SW480 (cell line): ENCODE measurements at regions not wholly inside any gene's neighbourhood (a gene's known extent, or its start where the extent isn't known, plus 50 kb on each side); places are given as distances from the start of the nearest gene placed in this dataset.
"Not testable (repeated sequence)": the region's sequence is repeated elsewhere in the genome, so short reads cannot be mapped to it uniquely, and the experiment has no call there.

Experiments used
- DNase-seq: peaks from one replicate; pipeline ENCODE4 v3.0.0-alpha.2; 2016; ENCODE audit warnings: low spot score

DNA sequence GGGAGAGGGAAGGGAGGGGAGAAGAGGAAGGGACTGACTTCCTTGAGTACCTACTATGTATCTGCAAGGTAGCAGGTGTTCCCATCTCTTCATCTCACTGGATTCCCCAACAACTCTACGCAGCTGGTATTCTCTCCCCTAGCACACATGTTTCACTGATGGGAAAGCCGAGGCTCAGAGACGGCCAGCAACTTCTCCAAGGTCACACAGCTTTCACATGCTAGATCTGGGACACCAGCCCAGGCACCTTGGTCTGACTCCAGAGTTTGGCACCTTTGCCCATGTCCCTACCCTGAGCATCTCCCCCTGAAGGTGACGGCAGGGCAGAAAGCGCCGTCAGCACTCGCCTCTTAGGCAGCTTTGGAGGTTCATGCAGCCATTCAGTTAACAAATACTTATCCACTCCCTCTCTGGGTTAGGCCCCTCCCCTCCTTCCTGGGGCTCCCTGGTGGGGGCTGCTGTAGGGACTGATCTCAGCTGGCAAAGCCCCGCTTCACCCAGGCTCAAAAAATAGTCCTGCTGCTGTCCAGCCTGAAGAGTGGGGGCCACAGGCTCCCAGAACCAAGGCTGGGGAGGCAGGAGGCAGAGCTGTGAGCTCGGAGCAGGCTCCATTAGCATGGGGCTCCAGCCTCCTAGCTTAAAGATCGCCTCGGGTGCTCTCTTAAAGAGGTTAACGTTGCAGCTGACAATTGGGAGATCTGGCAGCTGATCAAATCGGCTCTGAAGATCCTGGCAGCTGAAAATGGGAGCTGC is 79.4 kb downstream of the IGLL1 start:
- no peak for DNase-seq

DNA sequence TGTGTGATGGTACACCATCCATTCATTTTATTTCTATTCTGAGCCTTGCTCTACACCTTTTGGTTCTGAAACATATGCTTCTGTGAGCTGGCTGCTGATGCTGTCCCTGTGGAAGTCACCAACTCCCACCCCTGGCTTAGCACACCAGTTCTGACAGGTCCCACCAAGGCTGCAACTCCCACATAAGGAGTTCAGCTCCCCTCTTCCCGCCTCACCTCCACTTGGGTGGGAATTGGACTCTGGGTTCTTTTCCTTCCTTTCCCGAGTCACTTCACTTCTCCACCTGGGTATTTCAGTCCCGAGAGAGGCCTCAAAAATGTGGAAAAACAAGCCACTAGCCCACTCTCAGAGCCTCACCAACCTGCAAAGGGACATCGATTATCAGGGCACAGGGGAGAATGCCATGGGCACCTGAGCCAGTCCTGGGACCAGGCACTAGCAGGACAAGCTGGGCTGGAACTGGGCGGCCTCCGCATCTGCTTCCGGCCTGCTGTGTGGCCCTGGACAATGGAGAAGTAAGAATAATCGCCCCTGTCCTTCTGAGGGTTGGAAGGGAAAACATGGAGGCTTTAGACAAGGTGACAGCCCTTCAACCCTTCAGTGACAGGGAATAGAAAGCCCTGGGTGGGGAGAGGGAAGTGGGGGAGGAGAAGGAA is 80.1 kb downstream of the IGLL1 start:
- DNase-seq, result no peak

DNA sequence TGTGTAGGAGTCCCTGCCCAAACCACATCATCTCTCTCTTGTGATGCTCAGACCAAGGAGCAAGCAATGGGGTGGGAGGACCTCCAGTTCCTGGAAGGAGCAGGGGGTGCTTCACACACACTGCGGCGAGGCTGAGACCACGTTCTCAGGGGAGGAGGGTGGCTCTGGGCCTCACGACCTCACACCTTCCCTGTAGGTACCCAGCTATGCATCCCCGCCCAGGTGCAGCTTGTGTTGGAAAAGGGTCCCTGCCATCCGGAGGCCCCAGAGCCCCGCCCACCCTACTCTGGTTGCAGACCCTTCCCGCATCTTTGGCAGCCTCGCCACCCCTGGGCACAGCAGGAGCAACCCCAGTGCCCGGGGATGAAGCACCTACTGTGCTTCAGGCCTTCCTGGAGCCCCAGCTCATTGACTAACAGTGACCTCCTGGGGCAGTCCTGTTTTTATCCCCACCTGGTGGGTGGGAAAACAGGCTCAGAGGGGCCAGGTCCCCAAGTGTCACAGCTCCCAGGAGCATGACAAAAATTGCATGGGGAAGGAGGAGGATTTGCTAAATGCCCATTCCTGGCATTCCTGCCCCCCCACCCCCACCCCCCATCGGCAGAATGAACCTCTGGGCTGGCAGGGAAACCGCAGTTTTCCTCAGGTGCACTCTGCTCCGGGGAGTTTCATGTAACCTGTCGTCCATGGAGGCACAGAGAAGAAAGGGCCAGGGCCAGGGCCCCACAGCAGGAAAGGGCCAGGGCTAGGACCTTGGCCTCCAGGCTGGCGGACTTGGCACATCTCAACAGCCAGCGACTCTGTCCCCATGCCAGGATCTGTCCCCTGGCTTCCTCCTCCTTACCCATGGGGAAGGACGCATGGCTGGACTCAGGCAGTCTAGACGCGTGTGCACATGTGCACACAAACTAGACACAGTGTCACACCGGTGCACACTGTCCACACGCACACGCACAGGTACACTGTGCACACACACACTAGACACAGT is 81.0 kb downstream of the IGLL1 start:
- DNase-seq, result no peak

DNA sequence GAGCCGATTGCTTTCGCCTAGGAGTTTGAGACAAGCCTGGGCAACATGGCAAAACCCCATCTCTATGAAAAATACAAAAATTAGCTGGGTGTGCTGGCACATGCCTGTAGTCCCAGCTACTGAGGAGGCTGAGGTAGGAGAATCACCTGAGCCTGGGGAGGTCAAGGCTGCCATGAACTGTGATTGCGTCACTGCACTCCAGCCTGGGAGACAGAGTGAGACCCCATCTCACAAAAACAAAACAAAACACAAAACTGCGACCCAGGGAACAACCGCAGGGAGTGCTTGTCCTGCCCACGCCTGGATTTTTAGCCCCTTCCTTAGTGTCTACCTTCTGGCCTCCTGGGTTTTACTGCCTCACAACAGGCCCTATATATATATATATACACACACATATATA is 82.2 kb downstream of the IGLL1 start:
- DNase-seq, result not testable (repeated sequence)

DNA sequence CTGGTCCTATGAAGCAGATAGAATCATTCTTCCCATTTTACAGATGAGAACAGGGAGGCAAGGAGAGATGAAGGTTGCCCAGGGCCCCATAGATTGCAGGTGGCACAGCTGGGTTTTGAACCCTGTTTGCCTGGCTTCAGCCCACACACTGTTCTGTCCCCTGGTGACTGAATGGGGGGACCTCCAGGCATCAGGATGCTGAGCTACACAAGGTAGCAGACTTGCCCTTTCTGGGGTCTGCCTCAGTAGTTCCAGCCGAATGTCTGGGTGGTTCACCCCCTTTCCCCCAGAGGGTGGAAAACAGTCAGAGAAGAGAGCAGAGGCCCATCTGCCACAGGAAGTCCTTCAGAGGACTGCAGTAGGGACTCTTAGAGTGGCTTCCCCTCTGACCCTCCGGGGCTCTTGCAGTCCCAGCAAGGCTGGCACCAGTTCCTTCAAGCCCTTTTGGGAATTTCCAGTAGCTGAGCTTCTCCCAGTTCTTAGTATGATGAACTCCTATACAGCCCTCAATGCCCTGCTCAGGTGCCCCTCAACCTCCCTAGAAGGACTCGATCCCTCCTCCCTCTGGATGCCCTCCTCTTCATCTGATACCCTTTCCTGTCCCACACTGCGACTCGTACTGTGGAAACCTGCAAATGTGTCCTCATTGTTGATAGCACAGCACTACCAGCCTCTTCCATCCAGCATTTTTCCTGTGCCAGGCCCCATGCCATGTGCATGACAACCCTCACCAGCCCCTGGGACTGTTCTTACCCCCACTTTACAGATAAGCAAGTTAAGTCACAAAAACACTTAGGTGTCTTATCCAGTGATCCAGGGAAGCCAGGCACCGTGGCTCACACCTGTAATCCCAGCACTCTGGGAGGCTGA is 82.8 kb downstream of the IGLL1 start:
- no peak for DNase-seq

DNA sequence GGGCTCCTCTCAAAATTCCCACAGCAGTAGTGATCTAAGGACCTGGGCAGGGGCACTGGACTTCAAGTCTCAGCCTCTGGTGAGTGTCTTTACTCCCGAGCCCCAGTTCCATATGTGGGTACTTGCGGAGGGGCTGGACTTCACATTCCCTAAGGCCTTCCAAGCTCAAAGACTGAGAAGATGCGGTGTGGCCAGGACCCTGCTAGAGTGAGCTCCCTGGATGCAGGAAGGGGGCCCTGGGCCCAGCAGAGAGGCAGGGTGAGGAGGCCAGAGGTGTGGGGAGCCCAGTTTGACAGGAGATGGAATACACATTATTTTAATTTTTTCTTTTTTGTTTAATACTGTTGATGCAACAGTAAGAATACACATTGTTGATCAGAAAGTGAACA is 83.7 kb downstream of the IGLL1 start:
- DNase-seq, result no peak

DNA sequence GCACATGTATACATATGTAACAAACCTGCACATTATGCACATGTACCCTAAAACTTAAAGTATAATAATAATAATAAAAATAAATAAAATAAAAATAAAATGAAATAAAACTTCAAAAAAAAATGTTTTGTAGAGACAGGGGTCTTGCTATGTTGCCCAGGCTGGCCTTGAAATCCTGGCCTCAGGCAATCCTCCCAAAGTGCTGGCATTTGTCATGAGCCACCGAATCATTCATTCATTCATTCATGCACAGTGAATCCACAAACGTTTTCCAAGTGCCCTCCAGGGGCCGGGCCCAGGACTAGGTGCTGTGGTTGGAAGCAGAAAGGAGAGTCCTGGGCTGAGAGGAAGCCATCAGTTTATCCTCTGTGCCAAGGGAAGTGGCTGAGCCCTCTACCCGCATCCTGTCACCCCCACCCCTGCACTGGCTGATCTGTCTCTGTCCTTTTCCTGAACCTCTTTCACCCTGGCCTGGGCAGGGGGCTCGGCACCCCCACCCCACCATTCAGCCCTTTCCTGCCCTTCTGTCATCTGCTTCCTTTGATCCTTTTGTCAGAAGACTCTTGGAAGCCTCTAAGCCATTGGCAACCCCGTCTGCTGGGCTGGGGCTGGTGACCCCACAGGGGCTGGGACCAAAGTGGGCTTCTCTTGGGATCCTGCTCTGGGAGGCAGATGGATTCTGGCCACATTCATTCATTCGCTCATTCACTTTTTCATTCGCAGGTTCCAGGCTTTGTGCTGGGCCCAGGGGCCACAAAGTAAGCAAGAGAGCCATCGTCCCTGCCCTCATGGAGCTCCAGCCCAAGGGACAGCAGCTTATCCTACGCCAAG is 84.3 kb downstream of the IGLL1 start:
- no peak for DNase-seq

DNA sequence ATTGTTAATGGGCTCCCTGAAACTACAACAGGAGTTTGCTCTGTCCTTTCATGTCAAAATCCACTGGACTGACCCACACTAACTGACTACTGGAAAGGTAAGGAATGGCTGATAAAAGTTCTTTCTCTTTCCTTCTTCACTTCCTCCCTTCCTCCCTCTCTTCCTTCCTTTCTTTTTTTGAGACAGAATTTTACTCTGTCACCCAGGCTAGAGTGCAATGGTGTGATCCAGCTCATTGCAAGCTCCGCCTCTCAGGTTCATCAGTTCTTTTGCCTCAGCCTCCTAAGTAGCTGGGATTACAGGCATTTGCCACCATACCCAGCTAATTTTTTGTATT is 85.2 kb downstream of the IGLL1 start:
- no peak for DNase-seq

DNA sequence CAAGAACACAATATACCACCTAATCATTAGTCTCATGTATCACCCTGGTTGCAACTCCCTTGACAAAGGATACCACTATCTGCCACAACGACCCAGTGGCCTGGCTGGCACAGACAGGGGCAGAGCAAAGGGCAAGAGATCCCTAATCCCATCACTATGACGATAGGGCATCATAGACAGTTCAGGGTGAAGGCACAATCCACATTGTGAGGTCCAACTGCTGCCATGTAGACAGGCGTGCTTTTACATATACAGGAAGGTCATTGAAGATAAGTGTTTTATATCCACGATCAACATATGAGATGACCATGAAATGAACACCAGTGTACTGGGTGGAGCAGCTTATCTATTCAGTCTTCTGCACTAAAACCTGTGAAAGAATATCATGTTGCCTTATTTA is 94.6 kb downstream of the IGLL1 start:
- DNase-seq, result no peak

DNA sequence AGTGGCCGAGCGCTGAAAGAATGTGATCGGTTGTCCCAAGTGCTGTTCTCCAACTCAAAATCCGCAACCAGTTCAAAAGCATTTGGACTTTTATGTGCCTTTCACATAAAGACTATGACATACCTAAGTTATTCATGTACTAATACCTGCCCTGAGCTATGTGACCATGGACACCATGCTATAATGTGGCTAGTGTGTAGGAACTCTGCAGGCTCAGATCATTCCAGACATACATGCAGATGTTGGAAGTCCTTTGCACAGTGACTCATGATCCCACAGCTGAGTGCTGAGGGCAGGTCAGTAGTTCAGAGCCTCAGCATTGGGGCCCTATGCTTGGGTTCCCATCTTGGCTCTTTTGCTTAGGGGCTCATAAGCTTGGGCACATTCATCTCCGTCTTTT is 95.4 kb downstream of the IGLL1 start:
- DNase-seq, result no peak

DNA sequence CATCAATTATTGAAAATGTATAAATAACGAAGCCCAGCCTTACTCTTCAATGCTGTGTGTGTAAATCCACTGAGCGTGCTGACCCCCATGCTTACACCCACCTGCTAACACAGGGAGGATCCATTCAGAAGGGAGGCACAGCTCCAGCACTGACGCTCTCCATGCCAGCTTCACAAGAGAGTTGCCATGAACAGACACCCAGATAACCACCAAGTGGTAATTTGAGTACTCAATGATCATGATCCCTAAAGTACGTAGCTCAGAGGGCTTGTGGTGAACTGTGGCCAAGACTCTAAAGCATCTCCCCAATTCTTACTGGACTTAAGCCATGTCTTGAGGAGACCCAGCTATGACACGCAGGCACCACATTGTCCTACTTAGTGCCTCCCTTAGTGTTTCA is 98.7 kb downstream of the IGLL1 start:
- DNase-seq, result no peak

DNA sequence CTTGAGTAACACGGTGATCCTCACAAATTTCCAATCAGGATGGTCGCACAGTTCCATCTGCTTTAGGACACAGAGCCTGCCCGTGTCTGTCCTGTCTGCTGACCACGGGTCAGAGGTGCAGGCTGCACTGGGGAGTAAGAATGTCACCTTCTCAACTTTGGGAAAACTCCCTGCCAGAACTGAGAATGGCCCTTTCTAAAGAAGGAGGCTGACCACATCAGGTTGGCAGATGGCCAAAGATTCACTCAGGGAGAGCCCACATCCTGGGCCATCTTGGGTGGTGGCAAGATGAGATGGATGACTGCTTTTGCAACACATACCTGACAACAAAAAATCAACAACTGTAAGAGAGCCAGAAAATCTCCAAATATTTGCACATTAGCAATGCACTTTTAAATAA is 101.9 kb downstream of the IGLL1 start:
- no peak for DNase-seq

DNA sequence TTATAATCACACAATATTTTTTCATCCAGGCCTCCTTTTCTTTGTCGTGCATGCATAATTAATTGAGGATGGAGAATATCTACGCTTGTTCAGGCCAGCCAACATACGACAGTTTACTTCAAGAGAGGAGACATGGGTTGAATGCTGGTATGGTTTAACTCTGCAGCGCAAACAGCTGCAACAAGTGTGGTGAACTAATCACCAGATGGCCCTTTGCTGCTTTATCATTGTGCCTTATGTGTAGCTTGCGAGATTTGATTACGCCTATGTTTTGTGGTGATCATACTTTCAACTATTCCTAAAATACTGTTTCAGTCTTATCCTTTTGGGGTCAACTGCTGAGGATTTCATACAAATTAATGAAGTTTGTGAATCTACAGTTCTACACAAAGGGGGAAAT is 105.6 kb downstream of the IGLL1 start:
- DNase-seq, result not testable (repeated sequence)

DNA sequence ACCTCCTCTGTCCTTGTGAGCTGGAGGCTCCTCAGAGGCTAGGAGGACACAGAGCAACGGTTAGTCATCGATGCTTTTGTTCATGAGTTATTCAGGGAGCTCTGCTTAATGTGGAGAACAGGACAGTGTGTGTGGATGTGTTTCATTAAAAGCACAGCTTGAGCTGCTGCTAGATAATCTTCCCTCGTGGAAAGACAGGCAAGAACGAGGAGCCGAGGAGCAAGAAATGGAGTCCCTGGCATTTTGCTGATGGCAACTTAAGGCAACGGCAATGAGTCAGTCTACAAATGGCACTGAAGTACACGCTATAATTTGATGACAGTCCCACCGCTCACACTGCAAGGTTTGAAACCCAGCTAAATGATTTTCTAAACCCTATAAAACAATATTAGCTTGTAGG is 106.2 kb downstream of the IGLL1 start:
- no peak for DNase-seq

DNA sequence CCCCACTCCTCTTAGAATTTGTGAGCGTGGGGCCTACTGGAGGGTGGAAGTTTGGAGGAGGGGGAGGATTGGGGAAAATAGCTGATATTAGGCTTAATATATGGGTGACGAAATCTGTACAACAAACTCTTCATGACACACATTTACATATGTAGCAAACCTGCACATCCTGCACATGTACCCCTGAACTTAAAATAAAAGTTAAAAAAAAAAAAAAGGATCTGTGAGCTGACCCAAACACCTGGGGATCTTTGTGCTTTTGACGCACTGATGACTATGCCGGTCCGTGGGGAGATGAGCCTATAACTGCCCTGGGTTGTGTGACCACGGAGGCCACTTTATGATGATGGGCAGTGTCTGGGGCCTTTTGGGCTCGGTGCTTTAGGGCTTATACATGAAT is 107.7 kb downstream of the IGLL1 start:
- not testable (repeated sequence) for DNase-seq

DNA sequence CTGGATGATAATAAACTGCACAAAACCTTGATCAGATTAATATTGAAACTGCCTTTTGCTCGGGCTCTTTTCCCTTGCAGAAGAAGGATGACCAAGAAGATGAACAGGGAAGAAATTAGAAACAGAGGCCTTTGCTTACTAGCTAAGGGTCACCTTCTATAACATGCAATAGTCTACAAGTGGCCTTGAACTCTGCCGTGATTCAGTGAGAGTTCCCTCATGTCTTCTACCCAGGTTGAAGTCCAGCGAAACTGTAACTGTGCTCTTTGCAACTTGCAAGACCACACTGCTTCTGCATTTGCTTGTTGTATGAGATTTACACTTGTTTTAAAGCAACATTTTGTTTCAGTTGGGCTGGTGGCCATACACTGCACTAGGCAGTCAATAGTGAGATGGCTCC is 108.4 kb downstream of the IGLL1 start:
- no peak for DNase-seq

DNA sequence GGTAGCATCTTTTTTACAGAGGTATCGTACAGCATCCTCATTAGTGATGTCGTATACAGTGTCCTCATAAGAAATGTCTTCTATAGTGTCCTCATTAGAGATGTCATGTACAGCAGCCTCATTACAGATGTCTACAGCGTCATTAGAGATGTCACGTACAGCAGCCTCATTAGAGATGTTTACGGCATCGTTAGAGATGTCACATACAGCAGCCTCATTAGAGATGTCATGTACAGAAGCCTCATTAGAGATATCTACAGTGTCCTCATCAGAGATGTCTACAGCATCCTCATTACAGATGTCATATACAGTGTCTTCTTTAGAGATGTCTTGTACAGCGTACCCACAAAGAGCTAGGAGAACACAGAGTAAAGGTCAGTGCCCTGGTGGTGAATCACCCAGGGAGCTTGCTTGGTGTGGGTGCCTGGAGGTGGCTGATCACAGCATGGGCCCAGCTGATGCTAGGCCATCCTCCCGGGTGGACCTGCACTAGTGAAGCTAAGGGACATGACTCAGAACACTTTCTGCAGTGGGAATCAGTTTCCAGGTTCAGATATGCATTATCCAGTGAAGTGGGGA is 109.2 kb downstream of the IGLL1 start:
- DNase-seq, result no peak

DNA sequence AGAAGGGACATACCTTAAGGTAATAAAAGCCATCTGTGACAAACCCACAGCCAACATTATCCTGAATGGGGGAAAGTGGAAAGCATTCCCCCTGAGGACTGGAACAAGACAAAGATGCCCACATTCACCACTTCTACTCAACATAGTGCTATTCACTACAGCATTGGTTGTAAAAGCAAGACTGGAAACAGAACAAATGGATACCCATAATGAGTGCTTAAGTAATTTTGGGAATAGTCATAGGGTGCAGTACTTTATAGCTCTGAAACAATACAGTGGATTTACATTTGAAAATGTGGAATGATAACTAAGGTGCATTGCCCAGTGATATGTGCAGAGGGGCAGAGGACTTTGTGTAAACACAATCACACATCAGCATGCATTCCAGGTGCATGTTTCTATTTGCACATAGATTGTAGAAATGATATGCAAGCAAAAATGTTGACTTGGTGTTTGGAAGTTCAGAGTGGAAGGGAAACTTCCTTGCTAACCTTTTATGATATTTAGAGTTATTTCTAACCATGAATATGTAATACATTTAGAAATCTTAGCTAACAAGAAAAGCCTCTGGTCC is 112.3 kb downstream of the IGLL1 start:
- no peak for DNase-seq

DNA sequence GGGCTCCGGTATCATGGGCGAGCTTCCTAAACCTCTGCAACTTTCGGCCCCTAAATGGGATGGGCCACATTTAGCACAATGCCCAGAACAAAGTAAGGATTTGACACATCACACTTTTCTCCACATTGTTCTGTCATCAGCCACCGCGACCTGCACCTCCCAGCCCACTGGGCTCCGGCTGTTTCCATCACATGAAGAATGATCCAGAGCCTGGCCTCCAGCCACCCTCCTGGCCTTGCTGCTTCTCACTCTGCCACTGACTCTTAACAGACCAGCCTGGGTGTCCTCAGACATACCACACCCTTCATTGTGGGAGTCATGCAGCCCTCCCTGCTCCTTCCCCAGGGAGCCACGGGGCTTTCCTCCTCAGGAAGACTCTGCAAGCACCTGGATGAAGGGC is 113.7 kb downstream of the IGLL1 start:
- no peak for DNase-seq

DNA sequence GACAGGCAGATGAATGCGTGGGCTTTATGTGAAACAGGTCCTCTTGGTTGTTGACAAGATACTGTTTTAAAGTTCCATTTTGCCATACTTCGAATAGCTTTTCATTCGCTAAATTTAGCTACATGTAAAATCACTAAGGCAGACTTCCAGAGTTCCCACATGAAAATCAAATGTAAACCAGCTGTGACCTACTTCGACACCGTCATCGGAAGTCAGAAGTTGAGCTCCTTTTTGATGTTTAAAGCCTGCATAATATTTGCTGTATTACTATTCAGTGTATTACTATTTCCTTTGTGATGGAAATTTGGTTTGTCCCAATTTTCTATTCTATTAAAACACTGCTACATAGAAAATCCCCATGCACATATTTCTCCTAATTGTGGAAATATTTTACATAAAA is 115.3 kb downstream of the IGLL1 start:
- not testable (repeated sequence) for DNase-seq
